ENCODE measurements at regions not wholly inside any gene's neighbourhood (a gene's known extent, or its start where the extent isn't known, plus 50 kb on each side); places are given as distances from the start of the nearest gene placed in this dataset.

GRCh38 chr21:23977971-23978370, 1629.3 kb downstream of the MRPL39 start:
- ChIA-PET CTCF (no interaction called here), POLR2A (no interaction called here)
- DNase-seq (ENCODE audit: low read depth in 1 of 2, low spot score in 1 of 2), result no peak
- ATAC-seq, result no peak
- Histone ChIP-seq H3K27ac (no peak overlapping the region), H3K4me3 (no peak overlapping the region), H3K4me2 (no peak overlapping the region), H3K9me3 (no peaks in the 10 kb centered on the region), H3K4me1 (no peaks in the 10 kb centered on the region)
- no peak for FAIRE-seq
- TF ChIP-seq HOXA7 (CRISPR knock-in tag; IDR thresholded peaks at IDR 0.05) (no peak), ZSCAN20 (CRISPR knock-in tag; IDR thresholded peaks at IDR 0.05) (no peak), CTCF (IDR thresholded peaks at IDR 0.05) (no peak), MYC (IDR thresholded peaks at IDR 0.05; ENCODE audit: borderline replicate concordance, low read length) (no peak), EHF (CRISPR knock-in tag; IDR thresholded peaks at IDR 0.05) (no peak)
- WGBS (ENCODE audit: missing lambda C conversion rate), result 0% methylated on average over 2 of the region's 2 CpGs

GRCh38 chr21:23968722-23969647, 1638.3 kb downstream of the MRPL39 start:
- no peak overlapping the region for H3K27ac ChIP-seq
- ATAC-seq, result 0 out of 6 replicates have a peak, but pooled peaks of 1 of the 2 experiments have one; percentile 33
- no peak overlapping the region for H3K4me2 ChIP-seq
- H3K4me3 ChIP-seq, result no peak overlapping the region
- no peak for FAIRE-seq
- DNase-seq (ENCODE audit: low read depth in 1 of 2, low spot score in 1 of 2), result peak in 1 of 2 experiments; percentile 4
- H3K4me1 ChIP-seq, result no peaks in the 10 kb centered on the region
- no peaks in the 10 kb centered on the region for H3K9me3 ChIP-seq
- ChIA-PET POLR2A (no interaction called here), CTCF (no interaction called here)
- no peak for TF ChIP-seq SMC3 (IDR thresholded peaks at IDR 0.05)
- no peak for TF ChIP-seq FOSL2 (IDR thresholded peaks at IDR 0.05)
- no peak for TF ChIP-seq FOSL2 (CRISPR knock-in tag; IDR thresholded peaks at IDR 0.05)
- no peak for TF ChIP-seq BHLHE40 (IDR thresholded peaks at IDR 0.05; ENCODE audit: low read depth, low read length)
- no peak for TF ChIP-seq CEBPB (IDR thresholded peaks at IDR 0.05)
- no peak for TF ChIP-seq CTCF (IDR thresholded peaks at IDR 0.05)
- TF ChIP-seq EP300 (IDR thresholded peaks at IDR 0.05), result no peak
- TF ChIP-seq HOXB5 (CRISPR knock-in tag; IDR thresholded peaks at IDR 0.05), result no peak
- TF ChIP-seq RARB (CRISPR knock-in tag; IDR thresholded peaks at IDR 0.05), result no peak
- no peak for TF ChIP-seq MYC (IDR thresholded peaks at IDR 0.05; ENCODE audit: borderline replicate concordance, low read length)
- TF ChIP-seq E2F6 (IDR thresholded peaks at IDR 0.05; ENCODE audit: borderline replicate concordance, low read depth), result no peak
- no peak for TF ChIP-seq ESRRA (IDR thresholded peaks at IDR 0.05; ENCODE audit: borderline replicate concordance, low read length)
- TF ChIP-seq RCOR1 (IDR thresholded peaks at IDR 0.05; ENCODE audit: low read depth, low read length), result no peak
- WGBS (ENCODE audit: missing lambda C conversion rate), result 9% methylated on average over 15 of the region's 16 CpGs

GRCh38 chr21:23968008-23968407, 1639.3 kb downstream of the MRPL39 start:
- no peak for FAIRE-seq
- POLR2A ChIA-PET, result no interaction called here
- WGBS (ENCODE audit: missing lambda C conversion rate), result 7% methylated on average over 6 of the region's 6 CpGs

More at GRCh38 chr21:23968008-23968407, 1639.3 kb downstream of the MRPL39 start:
- H3K4me3 ChIP-seq, result no peak overlapping the region
- H3K4me2 ChIP-seq, result no peak overlapping the region
- H3K27ac ChIP-seq, result no peak overlapping the region
- TF ChIP-seq TP53 (CRISPR knock-in tag; IDR thresholded peaks at IDR 0.05) (no peak), E2F6 (IDR thresholded peaks at IDR 0.05; ENCODE audit: borderline replicate concordance, low read depth) (no peak), SMC3 (IDR thresholded peaks at IDR 0.05) (no peak), KDM1A (IDR thresholded peaks at IDR 0.05; ENCODE audit: low read depth) (no peak), ZSCAN20 (CRISPR knock-in tag; IDR thresholded peaks at IDR 0.05) (no peak), PHF8 (IDR thresholded peaks at IDR 0.05; ENCODE audit: borderline replicate concordance, low read depth) (no peak), POLR2A (IDR thresholded peaks at IDR 0.05; ENCODE audit: low read length) (no peak), RNF2 (IDR thresholded peaks at IDR 0.05; ENCODE audit: borderline replicate concordance, low read depth) (no peak), USF2 (IDR thresholded peaks at IDR 0.05) (no peak), POLR2AphosphoS2 (conservative IDR thresholded peaks at IDR 0.05; ENCODE audit: low read length) (no peak)
- H3K9me3 ChIP-seq, result no peaks in the 10 kb centered on the region
- DNase-seq (ENCODE audit: low read depth in 1 of 2, low spot score in 1 of 2) (no peak), ATAC-seq (no peak)
- CTCF ChIA-PET, result no interaction called here
- no peaks in the 10 kb centered on the region for H3K4me1 ChIP-seq

Data from A549 (cell line).